HG02852 (cell line): ENCODE measurements at regions not wholly inside any gene's neighbourhood (a gene's known extent, or its start where the extent isn't known, plus 50 kb on each side); places are given as distances from the start of the nearest gene placed in this dataset.
"Not testable (repeated sequence)": the region's sequence is repeated elsewhere in the genome, so short reads cannot be mapped to it uniquely, and the experiment has no call there.

Experiments
- ATAC-seq: cut with Tn5 transposase; IDR thresholded peaks from one replicate; pipeline ENCODE4 v1.9.1; 2021; ENCODE audit warnings: mild to moderate bottlenecking, moderate library complexity; ENCODE audit not compliant: unreplicated experiment

- not testable (repeated sequence) for ATAC-seq
Observed at GRCh38 chr3:10109-10996, 186.2 kb upstream of the CHL1 start.

- no peak for ATAC-seq
Observed at GRCh38 chr3:11734-12133, 184.8 kb upstream of the CHL1 start.

- ATAC-seq: no peak
Observed at GRCh38 chr3:14652-15051, 181.9 kb upstream of the CHL1 start.

- no peak for ATAC-seq
Observed at GRCh38 chr3:16366-16765, 180.2 kb upstream of the CHL1 start.

- ATAC-seq: no peak
Observed at GRCh38 chr3:20421-20820, 176.1 kb upstream of the CHL1 start.

GRCh38 chr3:24006-24405, 172.6 kb upstream of the CHL1 start:
- ATAC-seq: no peak

- no peak for ATAC-seq
Observed at GRCh38 chr3:25056-25455, 171.5 kb upstream of the CHL1 start.

- ATAC-seq: peak; percentile 47
Observed at GRCh38 chr3:35985-36384, 160.6 kb upstream of the CHL1 start.

GRCh38 chr3:42871-43744, 153.5 kb upstream of the CHL1 start:
- not testable (repeated sequence) for ATAC-seq

- ATAC-seq: no peak
Observed at GRCh38 chr3:44028-44676, 152.4 kb upstream of the CHL1 start.

GRCh38 chr3:44941-45340, 151.6 kb upstream of the CHL1 start:
- not testable (repeated sequence) for ATAC-seq

GRCh38 chr3:46576-46975, 150.0 kb upstream of the CHL1 start:
- no peak for ATAC-seq

GRCh38 chr3:53441-53840, 143.1 kb upstream of the CHL1 start:
- ATAC-seq: not testable (repeated sequence)

- ATAC-seq: no peak
Observed at GRCh38 chr3:54240-54639, 142.3 kb upstream of the CHL1 start.

GRCh38 chr3:56672-57071, 139.9 kb upstream of the CHL1 start:
- no peak for ATAC-seq

- ATAC-seq: no peak
Observed at GRCh38 chr3:59854-60253, 136.7 kb upstream of the CHL1 start.

- ATAC-seq: no peak
Observed at GRCh38 chr3:63095-63765, 133.3 kb upstream of the CHL1 start.

GRCh38 chr3:69690-70089, 126.9 kb upstream of the CHL1 start:
- no peak for ATAC-seq

GRCh38 chr3:72776-73175, 123.8 kb upstream of the CHL1 start:
- ATAC-seq: no peak

- no peak for ATAC-seq
Observed at GRCh38 chr3:73271-73670, 123.3 kb upstream of the CHL1 start.
